Esophagus muscularis mucosa (tissue), 4 donors: ENCODE measurements at regions not wholly inside any gene's neighbourhood (a gene's known extent, or its start where the extent isn't known, plus 50 kb on each side); places are given as distances from the start of the nearest gene placed in this dataset.
"Not testable (repeated sequence)": the region's sequence is repeated elsewhere in the genome, so short reads cannot be mapped to it uniquely, and the experiment has no call there.

Source experiments
- DNase-seq: peaks from one replicate; pipeline ENCODE4 v3.0.0-alpha.2; 2017; ENCODE audit errors: extremely low spot score
- H3K27ac ChIP-seq, 4 donors: fragments of 200-600 bp; sonication (generic); replicated peaks in 1 of 4; 1 replicate in 3 of 4; 2 replicates in 1 of 4; pipeline ENCODE4 v1.5.1; 2016 to 2019; ENCODE audit warnings: mild to moderate bottlenecking in 1 of 4
- H3K27me3 ChIP-seq, 4 donors: fragments of 200-600 bp; sonication (generic); one replicate each; pipeline versions ENCODE4 v1.5.1 to v1.6.0; 2016 to 2019
- H3K36me3 ChIP-seq, 4 donors: fragments of 200-600 bp; sonication (generic); one replicate each; pipeline ENCODE4 v1.5.1; 2016 to 2019
- H3K4me1 ChIP-seq, 4 donors: fragments of 200-600 bp; sonication (generic); one replicate each; pipeline ENCODE4 v1.5.1; 2016 to 2019
- H3K4me3 ChIP-seq, 4 donors: fragments of 200-600 bp; sonication (generic); 1 replicate in 2 of 4; 2 replicates in 2 of 4; pipeline ENCODE4 v1.5.1; 2016 to 2019; ENCODE audit warnings: mild to moderate bottlenecking in 4 of 4, moderate library complexity in 1 of 4
- H3K9me3 ChIP-seq, 4 donors: fragments of 200-600 bp; sonication (generic); 1 replicate in 3 of 4; 2 replicates in 1 of 4; pipeline ENCODE4 v1.5.1; 2016 to 2019
- CTCF ChIP-seq, 3 experiments: fragments of 200-600 bp in 2 of 3; fragments of 450-650 bp in 1 of 3; sonication (generic) in 2 of 3; IDR thresholded peaks; one replicate each; pipeline ENCODE4 v1.5.1; 2017 to 2019; ENCODE audit warnings: antibody characterized with exemption in 3 of 3, mild to moderate bottlenecking in 2 of 3, moderate library complexity in 1 of 3
- EP300 ChIP-seq: sonication (generic); formaldehyde crosslinking; IDR thresholded peaks from one replicate; pipeline ENCODE4 v1.6.1; 2017; ENCODE audit warnings: antibody characterized with exemption
- POLR2A ChIP-seq: fragments of 450-650 bp; IDR thresholded peaks from one replicate; pipeline ENCODE4 v1.6.1; 2017; ENCODE audit warnings: antibody characterized with exemption, moderate library complexity, mild to moderate bottlenecking, low read depth
- POLR2AphosphoS5 ChIP-seq, 2 donors: sonication (generic); formaldehyde crosslinking; IDR thresholded peaks; one replicate each; pipeline ENCODE4 v1.6.1; 2017; ENCODE audit warnings: antibody characterized with exemption in 2 of 2
- WGBS: methylation state at CpG from one replicate; pipeline ENCODE4 v1.1.5; 2018; 5-methylcytosine and 5-hydroxymethylcytosine counted together
- intact Hi-C: fragments of 100-400 bp; cut with DNase I; formaldehyde crosslinking; loops from one replicate; pipeline ENCODE4 v1.15.1; 2023

DNA sequence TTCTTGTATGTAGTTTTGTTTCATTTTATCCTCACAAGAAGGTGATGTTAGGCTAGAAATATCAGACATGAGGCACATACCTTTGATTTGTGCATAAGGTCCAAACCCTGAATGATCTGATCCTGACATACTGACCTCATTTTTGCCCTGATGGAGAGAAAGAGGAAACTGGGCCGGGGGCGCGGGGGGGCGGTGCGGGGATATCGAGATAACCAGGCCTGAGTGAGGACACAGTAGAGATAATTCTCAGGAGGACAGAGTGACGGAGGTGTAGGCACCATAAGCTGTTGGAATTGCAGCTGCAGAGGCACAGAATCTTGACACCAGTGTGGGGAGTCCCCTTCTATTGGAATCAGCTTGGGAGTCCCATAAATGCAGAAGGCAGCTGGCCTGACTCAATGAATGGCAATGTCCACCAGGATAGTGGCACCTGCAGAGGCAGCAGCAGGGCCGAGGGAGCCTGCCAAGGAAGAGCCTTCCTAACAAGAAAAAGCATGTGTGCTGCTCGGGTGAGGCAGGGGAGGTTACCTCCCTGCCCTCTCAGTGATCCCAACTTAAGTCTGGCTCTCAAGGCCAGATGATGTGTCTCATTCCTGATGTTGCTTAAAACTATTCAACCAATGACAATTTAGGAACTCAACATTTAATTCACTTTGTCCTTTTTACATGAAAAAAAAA, 234.3 kb upstream of the MSX2 start:
- Histone ChIP-seq H3K27ac (no peak overlapping the region), H3K27me3 (peaks cover 0 to 5% (median 0%) of the 10 kb centered on the region in 4 donors), H3K9me3 (peaks cover 0 to 4% (median 1%) of the 10 kb centered on the region in 4 donors), H3K4me1 (no peaks in the 10 kb centered on the region), H3K4me3 (no peak overlapping the region), H3K36me3 (no peaks in the 10 kb centered on the region)
- intact Hi-C loops: no loop called here
- whole genome bisulfite sequencing: 89% methylated on average over 9 of the region's 9 CpGs
- TF ChIP-seq CTCF (IDR thresholded peaks at IDR 0.05): no peak
- TF ChIP-seq EP300: no peak
- TF ChIP-seq POLR2A: no peak
- no peak for TF ChIP-seq POLR2AphosphoS5 (IDR thresholded peaks at IDR 0.05)
- DNase-seq: no peak

DNA sequence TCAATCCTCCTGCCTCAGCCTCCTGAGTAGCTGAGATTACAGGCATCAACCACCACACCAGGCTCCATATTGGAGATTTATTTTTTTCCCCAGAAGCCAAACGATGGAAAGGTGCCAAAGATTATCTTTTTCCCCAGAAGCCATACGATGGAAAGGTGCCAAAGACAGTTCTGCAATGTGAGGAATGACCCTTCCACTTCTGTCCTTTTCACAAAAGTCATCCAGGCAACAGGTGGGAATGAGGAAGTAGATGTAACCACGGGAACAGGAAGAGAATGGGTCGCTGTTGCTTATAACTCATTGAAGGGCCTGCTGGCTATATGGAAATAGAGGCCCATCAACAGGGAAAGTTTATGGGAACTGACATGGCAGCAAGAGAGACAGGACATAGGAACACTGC, 233.7 kb upstream of the MSX2 start:
- Histone ChIP-seq H3K9me3 (no peaks in the 10 kb centered on the region), H3K4me3 (no peak overlapping the region), H3K27ac (no peak overlapping the region), H3K27me3 (peaks cover 0 to 5% (median 0%) of the 10 kb centered on the region in 4 donors), H3K36me3 (no peaks in the 10 kb centered on the region), H3K4me1 (no peaks in the 10 kb centered on the region)
- 55% methylated on average over 4 of the region's 4 CpGs for WGBS
- intact Hi-C loops: no loop called here
- no peak for DNase-seq
- no peak for TF ChIP-seq EP300
- TF ChIP-seq POLR2A: no peak
- TF ChIP-seq CTCF (IDR thresholded peaks at IDR 0.05): no peak
- no peak for TF ChIP-seq POLR2AphosphoS5 (IDR thresholded peaks at IDR 0.05)

- intact Hi-C loops: no loop called here
- Histone ChIP-seq H3K27me3 (no peaks in the 10 kb centered on the region), H3K27ac (no peak overlapping the region), H3K4me1 (no peaks in the 10 kb centered on the region), H3K36me3 (no peaks in the 10 kb centered on the region), H3K9me3 (no peaks in the 10 kb centered on the region), H3K4me3 (no peak overlapping the region)
- TF ChIP-seq POLR2AphosphoS5 (IDR thresholded peaks at IDR 0.05) (no peak), CTCF (IDR thresholded peaks at IDR 0.05) (no peak), EP300 (no peak), POLR2A (no peak)
- peak; percentile 45 for DNase-seq
- WGBS: 69% methylated on average over 5 of the region's 5 CpGs
Measured at GRCh38 chr5:174491265-174491664, 233.1 kb upstream of the MSX2 start.

DNA sequence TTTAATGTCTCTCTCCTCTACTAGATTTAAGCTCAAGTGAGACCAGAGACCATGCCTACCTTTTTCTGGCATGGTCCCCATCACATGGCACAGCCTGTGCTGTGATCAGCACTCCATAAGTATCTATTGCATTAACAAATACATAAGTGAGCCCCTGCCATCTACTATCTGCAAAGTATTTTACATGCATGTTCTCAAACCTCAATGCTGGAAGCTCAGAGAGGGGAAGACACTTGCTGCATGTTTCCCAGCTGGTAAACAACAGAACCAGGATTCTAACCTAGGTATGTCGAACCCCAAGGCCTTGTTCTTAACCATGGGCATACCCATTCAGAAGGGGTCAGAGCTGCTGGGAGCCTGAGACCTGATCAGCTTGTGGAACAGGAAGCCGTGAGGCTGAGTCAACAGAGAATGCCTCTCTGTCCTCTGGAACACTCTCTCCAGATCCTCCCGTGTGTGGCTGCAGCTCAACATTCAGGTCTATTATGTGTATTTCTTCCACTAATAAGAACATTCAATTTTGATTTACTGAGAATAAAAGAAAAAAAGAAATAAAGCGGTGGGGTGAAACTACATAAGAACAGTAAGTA, 232.5 kb upstream of the MSX2 start:
- intact Hi-C loops: no loop called here
- 78% methylated on average over 4 of the region's 4 CpGs for WGBS
- no peaks in the 10 kb centered on the region for H3K36me3 ChIP-seq
- H3K4me1 ChIP-seq: no peaks in the 10 kb centered on the region
- no peaks in the 10 kb centered on the region for H3K27me3 ChIP-seq
- peak; percentile 90 for DNase-seq
- H3K9me3 ChIP-seq: no peaks in the 10 kb centered on the region
- no peak overlapping the region for H3K4me3 ChIP-seq
- TF ChIP-seq POLR2A (no peak), POLR2AphosphoS5 (IDR thresholded peaks at IDR 0.05) (no peak), CTCF (IDR thresholded peaks at IDR 0.05) (no peak), EP300 (no peak)
- no peak overlapping the region for H3K27ac ChIP-seq

DNA sequence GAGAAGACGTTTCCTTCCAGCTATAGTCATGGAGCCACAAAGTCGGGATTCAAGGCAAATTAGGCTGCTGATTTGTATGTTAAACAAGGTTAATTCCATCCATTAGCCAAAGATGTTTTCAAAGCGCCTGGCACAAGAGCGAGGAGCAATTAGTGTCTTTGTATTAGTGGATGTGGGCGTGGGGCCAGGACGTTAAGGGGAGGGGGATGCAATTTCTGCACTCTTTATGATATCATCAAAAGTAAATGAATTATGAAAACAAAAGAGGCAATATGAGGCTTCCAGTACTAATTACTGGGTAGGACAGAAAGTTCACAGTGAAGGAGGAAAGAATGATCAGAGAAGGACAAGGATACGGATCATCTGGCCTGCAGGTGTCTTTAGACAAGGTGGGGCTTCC, 230.9 kb upstream of the MSX2 start:
- Histone ChIP-seq H3K4me1 (no peaks in the 10 kb centered on the region), H3K27ac (no peak overlapping the region), H3K4me3 (no peak overlapping the region), H3K36me3 (no peaks in the 10 kb centered on the region), H3K9me3 (peaks cover 0 to 12% (median 10%) of the 10 kb centered on the region in 4 donors), H3K27me3 (no peaks in the 10 kb centered on the region)
- TF ChIP-seq EP300 (no peak), POLR2A (no peak), POLR2AphosphoS5 (IDR thresholded peaks at IDR 0.05) (no peak), CTCF (IDR thresholded peaks at IDR 0.05) (no peak)
- DNase-seq: peak; percentile 60
- intact Hi-C loops: no loop called here
- 79% methylated on average over 7 of the region's 7 CpGs for WGBS

GRCh38 chr5:174497939-174498338, 226.4 kb upstream of the MSX2 start:
- H3K36me3 ChIP-seq, H3K27ac ChIP-seq, H3K27me3 ChIP-seq, H3K4me3 ChIP-seq, H3K4me1 ChIP-seq, intact Hi-C loops: not testable (repeated sequence)
- 81% methylated on average over 3 of the region's 3 CpGs for WGBS
- DNase-seq: peak; percentile 12
- peaks cover 0 to 16% (median 14%) of the 10 kb centered on the region in 4 donors for H3K9me3 ChIP-seq

- Histone ChIP-seq H3K9me3 (peaks cover 0 to 16% (median 14%) of the 10 kb centered on the region in 4 donors), H3K27me3 (peaks cover 0 to 11% (median 0%) of the 10 kb centered on the region in 4 donors)
- 89% methylated on average over 2 of the region's 4 CpGs for WGBS
- H3K4me3 ChIP-seq, intact Hi-C loops, H3K4me1 ChIP-seq, H3K27ac ChIP-seq, H3K36me3 ChIP-seq: not testable (repeated sequence)
- DNase-seq: peak; percentile 26
Measured at GRCh38 chr5:174498575-174498974, 225.8 kb upstream of the MSX2 start.
